Endothelial cell of umbilical vein (primary cell): ENCODE measurements at regions not wholly inside any gene's neighbourhood (a gene's known extent, or its start where the extent isn't known, plus 50 kb on each side); places are given as distances from the start of the nearest gene placed in this dataset.

ENCODE experiments used
- CTCF ChIP-seq, 2 donors: IDR thresholded peaks; 1 replicate in 1 of 2; 2 replicates in 1 of 2; pipeline ENCODE4 v1.5.1; 2011; ENCODE audit warnings: low read length in 2 of 2, mild to moderate bottlenecking in 2 of 2, moderate library complexity in 2 of 2, control low read depth in 1 of 2, inconsistent platforms in 1 of 2, low read depth in 1 of 2; ENCODE audit not compliant: insufficient read depth in 1 of 2; ENCODE audit errors: extremely low read depth in 1 of 2
- EZH2 ChIP-seq: IDR thresholded peaks from 2 replicates; pipeline ENCODE4 v1.6.1; 2012; ENCODE audit warnings: borderline replicate concordance, low read depth, mild to moderate bottlenecking, moderate library complexity, low read length, inconsistent platforms; ENCODE audit not compliant: severe bottlenecking
- FOS ChIP-seq: IDR thresholded peaks from 2 replicates; pipeline ENCODE4 v1.6.1; 2011; ENCODE audit warnings: mild to moderate bottlenecking, low read length, moderate library complexity, borderline replicate concordance; ENCODE audit not compliant: insufficient read depth
- JUN ChIP-seq: IDR thresholded peaks from 2 replicates; pipeline ENCODE4 v1.6.1; 2011; ENCODE audit warnings: borderline replicate concordance, low read depth; ENCODE audit not compliant: insufficient read length, insufficient read depth
- MAX ChIP-seq: IDR thresholded peaks from 2 replicates; pipeline ENCODE4 v1.6.1; 2011; ENCODE audit not compliant: insufficient read depth, insufficient read length
- POLR2A ChIP-seq: IDR thresholded peaks from 2 replicates; pipeline ENCODE4 v1.6.1; 2012; ENCODE audit warnings: low read depth, mild to moderate bottlenecking, control low read depth, low read length
- POLR2AphosphoS5 ChIP-seq: IDR thresholded peaks from 2 replicates; pipeline ENCODE4 v1.6.1; 2012; ENCODE audit warnings: low read depth, mild to moderate bottlenecking, control low read depth, low read length, moderate library complexity; ENCODE audit not compliant: insufficient read depth

- TF ChIP-seq EZH2 (no peak), CTCF (IDR thresholded peaks at IDR 0.05; ENCODE audit: extremely low read depth in 1 of 2, insufficient read depth in 1 of 2, low read depth in 1 of 2, low read length in 2 of 2) (no peak), POLR2A (no peak), POLR2AphosphoS5 (no peak), JUN (no peak), FOS (no peak), MAX (no peak)
Observed at GRCh38 chr22:47398491-47398890, 636.0 kb downstream of the TBC1D22A start.
